Vagina (tissue), 2 donors: ENCODE measurements at regions not wholly inside any gene's neighbourhood (a gene's known extent, or its start where the extent isn't known, plus 50 kb on each side); places are given as distances from the start of the nearest gene placed in this dataset.

Experiments
- DNase-seq, 2 donors: peaks; one replicate each; pipeline ENCODE4 v3.0.0-alpha.2; 2017; ENCODE audit errors: extremely low spot score in 2 of 2
- H3K27ac ChIP-seq: fragments of 200-600 bp; sonication (generic); one replicate; pipeline ENCODE4 v1.5.1; 2019
- H3K27me3 ChIP-seq: fragments of 200-600 bp; sonication (generic); one replicate; pipeline ENCODE4 v1.5.1; 2019
- H3K36me3 ChIP-seq, 2 donors: fragments of 200-600 bp; sonication (generic); one replicate each; pipeline ENCODE4 v1.5.1; 2017 to 2019
- H3K4me1 ChIP-seq: fragments of 200-600 bp; sonication (generic); one replicate; pipeline ENCODE4 v1.5.1; 2019
- H3K4me3 ChIP-seq, 2 donors: fragments of 200-600 bp; sonication (generic); 1 replicate in 1 of 2; 2 replicates in 1 of 2; pipeline ENCODE4 v1.5.1; 2016 to 2019
- H3K9me3 ChIP-seq: fragments of 200-600 bp; sonication (generic); one replicate; pipeline ENCODE4 v1.5.1; 2019
- POLR2A ChIP-seq, 2 donors: fragments of 450-650 bp; IDR thresholded peaks; one replicate each; pipeline ENCODE4 v1.6.1; 2017; ENCODE audit warnings: antibody characterized with exemption in 2 of 2, mild to moderate bottlenecking in 2 of 2, moderate library complexity in 2 of 2
- POLR2AphosphoS5 ChIP-seq, 2 donors: sonication (generic); formaldehyde crosslinking; IDR thresholded peaks; one replicate each; pipeline ENCODE4 v1.9.0; 2017; ENCODE audit warnings: antibody characterized with exemption in 2 of 2, mild to moderate bottlenecking in 2 of 2, low read depth in 1 of 2; ENCODE audit not compliant: insufficient read depth in 1 of 2
- intact Hi-C: fragments of 100-400 bp; cut with DNase I; formaldehyde crosslinking; loops from one replicate; pipeline ENCODE4 v1.15.1; 2023
- TF ChIP-seq, protein P1 (sequence below), 3 experiments: fragments of 450-650 bp in 2 of 3; fragments of 200-600 bp in 1 of 3; sonication (generic) in 1 of 3; IDR thresholded peaks; one replicate each; pipeline ENCODE4 v1.5.1; 2017 to 2019; ENCODE audit warnings: antibody characterized with exemption in 3 of 3, mild to moderate bottlenecking in 2 of 3, moderate library complexity in 2 of 3

DNA sequence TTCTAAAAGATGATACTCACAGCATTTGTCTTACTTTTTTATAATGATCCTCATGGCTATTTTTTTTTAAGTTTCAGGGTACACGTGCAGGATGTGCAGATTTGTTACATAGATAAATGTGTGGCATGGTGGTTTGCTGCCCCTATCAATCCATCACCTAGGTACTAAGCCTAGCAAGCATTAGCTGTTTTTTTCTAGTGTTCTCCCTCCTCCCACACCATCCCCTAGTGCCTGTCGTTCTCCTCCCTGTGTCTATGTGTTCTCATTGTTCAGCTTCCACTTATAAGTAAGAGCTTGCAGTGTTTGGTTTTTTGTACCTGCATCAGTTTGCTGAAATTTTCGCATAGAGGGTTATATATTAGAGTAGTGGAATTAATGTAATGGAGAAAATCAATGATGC lies 189.1 kb upstream of the CDH12 start:
- no peak for DNase-seq
- Histone ChIP-seq H3K4me3 (no peak overlapping the region), H3K27me3 (no peaks in the 10 kb centered on the region), H3K9me3 (no peaks in the 10 kb centered on the region), H3K36me3 (no peaks in the 10 kb centered on the region), H3K27ac (no peak overlapping the region), H3K4me1 (no peaks in the 10 kb centered on the region)
- intact Hi-C loops: no loop called here
- TF ChIP-seq POLR2AphosphoS5 (IDR thresholded peaks at IDR 0.05; ENCODE audit: insufficient read depth in 1 of 2, low read depth in 1 of 2) (no peak), POLR2A (IDR thresholded peaks at IDR 0.05) (no peak)
- TF ChIP-seq, protein P1, sequence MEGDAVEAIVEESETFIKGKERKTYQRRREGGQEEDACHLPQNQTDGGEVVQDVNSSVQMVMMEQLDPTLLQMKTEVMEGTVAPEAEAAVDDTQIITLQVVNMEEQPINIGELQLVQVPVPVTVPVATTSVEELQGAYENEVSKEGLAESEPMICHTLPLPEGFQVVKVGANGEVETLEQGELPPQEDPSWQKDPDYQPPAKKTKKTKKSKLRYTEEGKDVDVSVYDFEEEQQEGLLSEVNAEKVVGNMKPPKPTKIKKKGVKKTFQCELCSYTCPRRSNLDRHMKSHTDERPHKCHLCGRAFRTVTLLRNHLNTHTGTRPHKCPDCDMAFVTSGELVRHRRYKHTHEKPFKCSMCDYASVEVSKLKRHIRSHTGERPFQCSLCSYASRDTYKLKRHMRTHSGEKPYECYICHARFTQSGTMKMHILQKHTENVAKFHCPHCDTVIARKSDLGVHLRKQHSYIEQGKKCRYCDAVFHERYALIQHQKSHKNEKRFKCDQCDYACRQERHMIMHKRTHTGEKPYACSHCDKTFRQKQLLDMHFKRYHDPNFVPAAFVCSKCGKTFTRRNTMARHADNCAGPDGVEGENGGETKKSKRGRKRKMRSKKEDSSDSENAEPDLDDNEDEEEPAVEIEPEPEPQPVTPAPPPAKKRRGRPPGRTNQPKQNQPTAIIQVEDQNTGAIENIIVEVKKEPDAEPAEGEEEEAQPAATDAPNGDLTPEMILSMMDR (IDR thresholded peaks at IDR 0.05): no peak

GRCh38 chr5:23035555-23036090 lies 182.5 kb upstream of the CDH12 start:
- Histone ChIP-seq H3K36me3 (no peaks in the 10 kb centered on the region), H3K4me1 (no peaks in the 10 kb centered on the region), H3K9me3 (no peaks in the 10 kb centered on the region), H3K27me3 (no peaks in the 10 kb centered on the region), H3K4me3 (no peak overlapping the region), H3K27ac (no peak overlapping the region)
- DNase-seq: no peak
- intact Hi-C loops: no loop called here
- TF ChIP-seq, protein P1 (IDR thresholded peaks at IDR 0.05): no peak
- TF ChIP-seq POLR2A (IDR thresholded peaks at IDR 0.05): no peak
- TF ChIP-seq POLR2AphosphoS5 (IDR thresholded peaks at IDR 0.05; ENCODE audit: insufficient read depth in 1 of 2, low read depth in 1 of 2): no peak

DNA sequence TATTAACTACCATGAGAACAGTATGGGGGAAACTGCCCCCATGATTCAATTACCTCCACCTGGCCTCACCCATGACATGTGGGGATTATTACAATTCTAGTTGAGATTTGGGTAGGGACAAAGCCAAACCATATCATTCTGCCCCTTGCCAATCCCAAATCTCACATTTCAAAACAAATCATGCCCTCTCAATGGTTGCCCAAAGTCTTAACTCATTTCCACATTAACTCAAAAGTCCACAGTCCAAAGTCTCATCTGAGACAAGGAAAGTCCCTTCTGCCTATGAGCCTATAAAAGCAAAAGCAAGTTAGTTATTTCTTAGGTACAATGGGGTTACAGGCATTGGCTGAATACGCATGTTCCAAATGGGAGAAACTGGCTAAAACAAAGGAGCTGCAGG lies 180.7 kb upstream of the CDH12 start:
- Histone ChIP-seq H3K9me3 (no peaks in the 10 kb centered on the region), H3K4me3 (no peak overlapping the region), H3K27ac (no peak overlapping the region), H3K4me1 (no peaks in the 10 kb centered on the region), H3K27me3 (no peaks in the 10 kb centered on the region), H3K36me3 (no peaks in the 10 kb centered on the region)
- intact Hi-C loops: no loop called here
- no peak for DNase-seq
- no peak for TF ChIP-seq POLR2A (IDR thresholded peaks at IDR 0.05)
- TF ChIP-seq, protein P1 (IDR thresholded peaks at IDR 0.05): no peak
- no peak for TF ChIP-seq POLR2AphosphoS5 (IDR thresholded peaks at IDR 0.05; ENCODE audit: insufficient read depth in 1 of 2, low read depth in 1 of 2)

GRCh38 chr5:23029290-23029689 lies 176.1 kb upstream of the CDH12 start:
- Histone ChIP-seq H3K4me1 (no peaks in the 10 kb centered on the region), H3K27ac (no peak overlapping the region), H3K9me3 (no peaks in the 10 kb centered on the region), H3K36me3 (no peaks in the 10 kb centered on the region), H3K4me3 (no peak overlapping the region), H3K27me3 (no peaks in the 10 kb centered on the region)
- DNase-seq: no peak
- intact Hi-C loops: no loop called here
- TF ChIP-seq, protein P1 (IDR thresholded peaks at IDR 0.05): no peak
- TF ChIP-seq POLR2AphosphoS5 (IDR thresholded peaks at IDR 0.05; ENCODE audit: insufficient read depth in 1 of 2, low read depth in 1 of 2) (no peak), POLR2A (IDR thresholded peaks at IDR 0.05) (no peak)

DNA sequence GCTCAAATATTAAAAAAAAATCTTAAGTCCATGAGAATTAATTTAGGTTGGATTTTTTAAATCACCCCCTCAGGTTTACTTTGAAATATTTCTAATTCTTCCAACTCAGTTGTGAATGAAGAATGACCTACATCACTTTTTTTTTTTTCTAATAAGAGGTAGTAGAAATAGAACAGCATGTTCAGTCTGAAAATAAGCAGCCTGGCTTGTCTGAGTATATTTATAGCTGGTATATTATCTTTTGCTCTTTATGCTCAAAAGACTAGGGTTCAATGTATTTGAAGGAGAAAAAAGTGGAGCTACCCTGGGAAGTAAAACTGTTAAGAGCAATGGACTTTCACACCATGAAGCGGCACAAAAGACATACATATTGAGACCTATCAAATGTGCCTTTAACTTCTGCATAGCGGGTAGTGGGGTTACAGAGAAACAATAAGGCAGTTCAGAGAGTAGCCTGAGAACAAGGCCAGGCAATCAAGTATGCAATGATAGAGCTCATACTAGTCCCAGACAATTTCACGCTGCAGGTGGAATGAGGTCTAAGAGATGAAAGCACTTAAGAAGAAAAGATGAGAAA lies 175.4 kb upstream of the CDH12 start:
- no peak for DNase-seq
- intact Hi-C loops: no loop called here
- H3K36me3 ChIP-seq: no peaks in the 10 kb centered on the region
- H3K9me3 ChIP-seq: no peaks in the 10 kb centered on the region
- no peak for TF ChIP-seq POLR2A (IDR thresholded peaks at IDR 0.05)
- TF ChIP-seq, protein P1 (IDR thresholded peaks at IDR 0.05): no peak
- no peak for TF ChIP-seq POLR2AphosphoS5 (IDR thresholded peaks at IDR 0.05; ENCODE audit: insufficient read depth in 1 of 2, low read depth in 1 of 2)
- no peak overlapping the region for H3K4me3 ChIP-seq
- H3K27ac ChIP-seq: no peak overlapping the region
- H3K4me1 ChIP-seq: no peaks in the 10 kb centered on the region
- H3K27me3 ChIP-seq: no peaks in the 10 kb centered on the region
